Smooth muscle cell (in vitro differentiated cells): ENCODE measurements at regions not wholly inside any gene's neighbourhood (a gene's known extent, or its start where the extent isn't known, plus 50 kb on each side); places are given as distances from the start of the nearest gene placed in this dataset.

ENCODE experiments used
- DNase-seq: peaks from one replicate; lab custom pipeline; 2025; ENCODE audit not compliant: unreplicated experiment; lab: John Stamatoyannopoulos, UW
- H2AFZ ChIP-seq: fragments of 200-600 bp; sonication (generic); 2 replicates; pipeline ENCODE4 v1.6.0; 2016; ENCODE audit warnings: antibody characterized with exemption, low read depth, mild to moderate bottlenecking
- H3F3A ChIP-seq: fragments of 200-600 bp; sonication (generic); 2 replicates; pipeline ENCODE4 v1.6.0; 2017; ENCODE audit warnings: antibody characterized with exemption, low read depth
- H3K27ac ChIP-seq: fragments of 200-600 bp; sonication (generic); 2 replicates; pipeline ENCODE4 v1.5.1; 2016; ENCODE audit warnings: low read depth, mild to moderate bottlenecking
- H3K27me3 ChIP-seq: fragments of 200-600 bp; sonication (generic); 2 replicates; pipeline ENCODE4 v1.6.1; 2016; ENCODE audit warnings: low read depth, mild to moderate bottlenecking
- H3K36me3 ChIP-seq: fragments of 200-600 bp; sonication (generic); 2 replicates; pipeline ENCODE4 v1.5.1; 2016; ENCODE audit warnings: low read depth
- H3K4me1 ChIP-seq: fragments of 200-600 bp; sonication (generic); 2 replicates; pipeline ENCODE4 v1.5.1; 2016; ENCODE audit warnings: low read depth
- H3K4me2 ChIP-seq: fragments of 200-600 bp; sonication (generic); 2 replicates; pipeline ENCODE4 v1.6.0; 2016; ENCODE audit warnings: mild to moderate bottlenecking
- H3K4me3 ChIP-seq: fragments of 200-600 bp; sonication (generic); 2 replicates; pipeline ENCODE4 v1.5.1; 2016; ENCODE audit warnings: mild to moderate bottlenecking
- H3K79me2 ChIP-seq: fragments of 200-600 bp; sonication (generic); 2 replicates; pipeline ENCODE4 v1.6.0; 2016; ENCODE audit warnings: low read depth, mild to moderate bottlenecking
- H3K9ac ChIP-seq: fragments of 200-600 bp; sonication (generic); 2 replicates; pipeline ENCODE4 v1.6.0; 2016; ENCODE audit warnings: low read depth
- H3K9me3 ChIP-seq: fragments of 200-600 bp; sonication (generic); replicated peaks from 2 replicates; pipeline ENCODE4 v1.5.1; 2016; ENCODE audit warnings: low read depth
- H4K20me1 ChIP-seq: fragments of 200-600 bp; sonication (generic); 2 replicates; pipeline ENCODE4 v1.6.0; 2016; ENCODE audit warnings: low read depth
- WGBS: methylation state at CpG from one replicate; pipeline ENCODE4 v1.1.7; 2016; ENCODE audit warnings: low lambda C conversion rate; 5-methylcytosine and 5-hydroxymethylcytosine counted together
- TF ChIP-seq, protein P1 (sequence below): fragments of 200-600 bp; sonication (generic); IDR thresholded peaks from 2 replicates; pipeline ENCODE4 v1.5.1; 2017; ENCODE audit warnings: borderline replicate concordance, mild to moderate bottlenecking, antibody characterized with exemption; ENCODE audit not compliant: insufficient read depth, poor library complexity, severe bottlenecking

DNA sequence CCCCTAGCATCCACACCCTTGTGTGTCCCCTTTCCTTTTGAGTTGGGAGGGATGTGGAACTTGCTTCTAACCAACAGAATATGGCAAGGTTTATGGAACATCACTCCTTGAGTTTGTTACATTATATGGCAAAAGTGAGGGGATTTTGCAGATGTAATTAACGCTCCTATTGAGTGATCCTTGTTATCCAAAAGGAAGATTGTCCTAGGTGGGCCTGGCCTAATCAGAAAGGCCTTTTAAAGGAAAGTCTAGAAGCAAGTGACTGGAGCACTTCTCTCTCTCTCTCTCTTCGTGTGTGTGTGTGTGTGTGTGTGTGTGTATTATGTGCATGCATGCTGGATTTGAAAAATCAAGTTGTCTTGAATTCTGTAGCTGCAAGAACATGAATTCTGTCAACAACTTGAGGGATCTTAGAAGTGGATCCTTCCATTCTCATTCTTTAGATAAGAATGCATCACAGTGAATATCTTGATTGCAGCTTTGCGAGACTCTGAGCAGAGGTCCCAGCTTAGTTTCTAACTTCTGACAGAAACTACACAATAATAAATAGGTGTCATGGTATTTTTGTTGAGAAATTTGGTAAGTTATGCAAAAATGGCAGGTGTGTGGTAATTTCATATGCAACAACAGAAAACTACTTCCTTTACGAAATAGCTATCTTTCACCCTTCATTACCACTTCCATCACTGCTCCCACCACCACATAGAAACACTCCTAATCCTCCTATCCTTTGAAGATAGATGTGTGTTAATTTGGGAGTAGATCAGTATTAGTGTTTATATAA is 360.9 kb upstream of the CBLB start:
- no peak for DNase-seq
- no peak overlapping the region for H3K4me2 ChIP-seq
- no peak overlapping the region for H3K27ac ChIP-seq
- TF ChIP-seq, protein P1, sequence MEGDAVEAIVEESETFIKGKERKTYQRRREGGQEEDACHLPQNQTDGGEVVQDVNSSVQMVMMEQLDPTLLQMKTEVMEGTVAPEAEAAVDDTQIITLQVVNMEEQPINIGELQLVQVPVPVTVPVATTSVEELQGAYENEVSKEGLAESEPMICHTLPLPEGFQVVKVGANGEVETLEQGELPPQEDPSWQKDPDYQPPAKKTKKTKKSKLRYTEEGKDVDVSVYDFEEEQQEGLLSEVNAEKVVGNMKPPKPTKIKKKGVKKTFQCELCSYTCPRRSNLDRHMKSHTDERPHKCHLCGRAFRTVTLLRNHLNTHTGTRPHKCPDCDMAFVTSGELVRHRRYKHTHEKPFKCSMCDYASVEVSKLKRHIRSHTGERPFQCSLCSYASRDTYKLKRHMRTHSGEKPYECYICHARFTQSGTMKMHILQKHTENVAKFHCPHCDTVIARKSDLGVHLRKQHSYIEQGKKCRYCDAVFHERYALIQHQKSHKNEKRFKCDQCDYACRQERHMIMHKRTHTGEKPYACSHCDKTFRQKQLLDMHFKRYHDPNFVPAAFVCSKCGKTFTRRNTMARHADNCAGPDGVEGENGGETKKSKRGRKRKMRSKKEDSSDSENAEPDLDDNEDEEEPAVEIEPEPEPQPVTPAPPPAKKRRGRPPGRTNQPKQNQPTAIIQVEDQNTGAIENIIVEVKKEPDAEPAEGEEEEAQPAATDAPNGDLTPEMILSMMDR: no peak
- no peak overlapping the region for H3K4me3 ChIP-seq
- H4K20me1 ChIP-seq: no peaks in the 10 kb centered on the region
- WGBS: 90% methylated on average over 4 of the region's 4 CpGs
- H2AFZ ChIP-seq: no peak overlapping the region
- H3K9me3 ChIP-seq: no peaks in the 10 kb centered on the region
- no peak overlapping the region for H3K9ac ChIP-seq
- H3F3A ChIP-seq: no peaks in the 10 kb centered on the region
- H3K79me2 ChIP-seq: no peaks in the 10 kb centered on the region
- H3K4me1 ChIP-seq: no peaks in the 10 kb centered on the region
- no peaks in the 10 kb centered on the region for H3K36me3 ChIP-seq
- no peaks in the 10 kb centered on the region for H3K27me3 ChIP-seq

DNA sequence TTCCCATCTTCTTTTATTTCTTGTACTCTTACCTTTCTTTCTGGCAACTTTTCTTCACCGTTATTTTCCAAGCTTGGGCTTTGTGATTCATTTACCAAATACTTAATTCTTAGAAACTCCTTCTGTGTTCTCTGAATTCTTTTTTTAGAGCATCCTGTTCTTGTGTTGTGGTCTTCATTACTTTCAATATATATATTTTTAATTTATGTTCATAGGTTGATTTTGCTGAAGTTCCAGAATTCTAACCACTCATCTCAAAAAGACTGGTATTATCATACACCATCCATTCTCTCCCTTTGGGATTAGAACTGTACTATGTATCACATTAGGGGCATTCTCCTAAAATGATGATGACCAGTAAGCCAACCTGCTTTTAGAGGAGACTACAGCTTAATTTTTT is 362.3 kb upstream of the CBLB start:
- no peak overlapping the region for H3K27ac ChIP-seq
- H2AFZ ChIP-seq: no peak overlapping the region
- H3F3A ChIP-seq: no peaks in the 10 kb centered on the region
- DNase-seq: no peak
- no peaks in the 10 kb centered on the region for H3K79me2 ChIP-seq
- WGBS: 100% methylated on average over 1 of the region's 1 CpG
- H3K4me1 ChIP-seq: no peaks in the 10 kb centered on the region
- no peaks in the 10 kb centered on the region for H3K27me3 ChIP-seq
- no peak overlapping the region for H3K4me3 ChIP-seq
- TF ChIP-seq, protein P1: no peak
- H3K36me3 ChIP-seq: no peaks in the 10 kb centered on the region
- no peaks in the 10 kb centered on the region for H4K20me1 ChIP-seq
- no peak overlapping the region for H3K9ac ChIP-seq
- no peaks in the 10 kb centered on the region for H3K9me3 ChIP-seq
- H3K4me2 ChIP-seq: no peak overlapping the region

DNA sequence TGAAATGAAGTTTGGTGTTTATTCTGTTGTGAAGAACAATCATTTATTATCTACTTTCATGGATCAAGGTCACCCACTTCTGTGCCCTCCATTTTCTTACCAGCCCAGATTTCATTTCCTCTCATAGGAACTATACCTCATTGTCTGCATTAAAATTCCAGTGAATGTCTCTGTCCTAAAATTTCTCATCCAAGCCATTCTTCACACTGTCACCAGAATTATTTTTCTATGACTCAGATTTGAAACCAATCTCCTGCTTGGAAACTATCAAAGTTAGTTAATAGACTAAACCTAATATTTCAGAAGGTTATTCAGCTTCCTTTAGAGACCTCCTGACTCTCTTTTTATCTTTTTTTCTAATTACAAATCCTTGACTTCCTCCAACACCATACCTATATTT is 364.1 kb upstream of the CBLB start:
- Histone ChIP-seq H3F3A (no peaks in the 10 kb centered on the region), H3K79me2 (no peaks in the 10 kb centered on the region), H3K9me3 (no peaks in the 10 kb centered on the region), H2AFZ (no peak overlapping the region), H3K4me2 (no peak overlapping the region), H4K20me1 (no peaks in the 10 kb centered on the region), H3K27me3 (no peaks in the 10 kb centered on the region), H3K36me3 (no peaks in the 10 kb centered on the region), H3K4me3 (no peak overlapping the region), H3K9ac (no peak overlapping the region), H3K27ac (no peak overlapping the region), H3K4me1 (no peaks in the 10 kb centered on the region)
- TF ChIP-seq, protein P1: no peak
- no peak for DNase-seq

DNA sequence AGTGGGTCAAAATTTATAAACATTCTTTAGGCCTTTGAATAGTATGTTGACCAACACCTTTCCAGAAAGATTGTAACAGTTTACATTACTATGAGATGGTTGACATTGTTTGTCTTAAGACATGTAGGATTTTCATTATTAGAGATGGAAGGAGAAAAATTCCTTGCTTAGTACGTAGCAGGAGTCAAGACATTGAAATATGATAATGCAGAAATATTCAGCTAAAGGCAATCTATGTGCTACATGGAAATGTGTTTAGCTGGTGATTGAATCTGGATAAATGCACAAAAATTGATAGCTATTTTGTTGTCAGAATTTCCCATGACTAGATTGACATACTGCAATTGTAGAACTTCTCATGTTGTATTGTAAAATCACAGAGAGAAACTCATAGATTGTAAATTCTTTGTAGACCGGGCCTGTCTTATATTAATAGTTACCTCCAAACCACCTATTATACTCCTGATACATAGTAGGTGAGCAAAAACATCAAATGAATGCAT is 370.4 kb upstream of the CBLB start:
- TF ChIP-seq, protein P1: no peak
- no peak for DNase-seq
- Histone ChIP-seq H2AFZ (no peak overlapping the region), H3K79me2 (no peaks in the 10 kb centered on the region), H3K9ac (no peak overlapping the region), H3K4me3 (no peak overlapping the region), H3K4me2 (no peak overlapping the region), H3K36me3 (no peaks in the 10 kb centered on the region), H3K27me3 (no peaks in the 10 kb centered on the region), H3F3A (no peaks in the 10 kb centered on the region), H3K27ac (no peak overlapping the region), H3K9me3 (no peaks in the 10 kb centered on the region), H4K20me1 (no peaks in the 10 kb centered on the region), H3K4me1 (no peaks in the 10 kb centered on the region)
- 94% methylated on average over 2 of the region's 2 CpGs for WGBS
